ENCODE measurements at regions not wholly inside any gene's neighbourhood (a gene's known extent, or its start where the extent isn't known, plus 50 kb on each side); places are given as distances from the start of the nearest gene placed in this dataset.

DNA sequence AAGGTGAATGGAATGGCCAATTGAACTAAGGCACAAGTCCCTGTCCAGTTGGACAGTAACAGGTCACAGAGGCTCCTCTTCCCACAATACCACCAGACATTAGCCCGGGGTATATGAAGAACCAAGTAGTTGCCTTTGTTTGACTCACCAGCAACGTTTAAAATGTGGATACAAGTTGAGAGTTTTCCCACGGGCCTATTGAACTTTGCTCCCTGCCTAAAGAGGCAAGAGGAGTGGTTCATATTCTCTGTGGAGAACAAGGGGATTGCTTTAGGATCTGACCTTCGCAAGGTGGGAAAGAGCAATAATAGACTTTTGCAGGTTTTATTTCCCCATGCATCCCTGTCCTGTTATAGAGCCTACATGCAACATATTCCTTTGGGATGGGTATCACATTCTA is 177.2 kb downstream of the POU4F1 start:
- Histone ChIP-seq H3K4ac (ENCODE audit: low read length) (no peak overlapping the region), H2BK5ac (ENCODE audit: low read length) (no peak overlapping the region), H2AFZ (ENCODE audit: low read length) (no peak overlapping the region), H2AK5ac (ENCODE audit: low read depth, low read length) (no peak overlapping the region), H3K4me2 (ENCODE audit: insufficient read depth, low read length, poor library complexity, severe bottlenecking) (no peak overlapping the region), H3K14ac (ENCODE audit: low read length) (no peak overlapping the region), H3K27me3 (ENCODE audit: control insufficient read depth in 3 of 3, insufficient read depth in 3 of 3, low read depth in 1 of 3, low read length in 3 of 3) (no peaks in the 10 kb centered on the region), H3K18ac (ENCODE audit: low read length) (no peak overlapping the region), H3K36me3 (replicated peaks in 1 of 2; ENCODE audit: control insufficient read depth in 2 of 2, insufficient read depth in 2 of 2, low read length in 2 of 2) (no peaks in the 10 kb centered on the region), H3K4me3 (ENCODE audit: low read length in 2 of 2) (no peak overlapping the region), H3K9ac (ENCODE audit: low read depth, low read length, poor library complexity) (no peak overlapping the region), H3K4me1 (ENCODE audit: control insufficient read depth in 2 of 2, insufficient read depth in 1 of 2, low read depth in 1 of 2, low read length in 2 of 2) (peaks cover 10 to 14% of the 10 kb centered on the region in 2 donors), H4K91ac (ENCODE audit: low read depth, low read length, poor library complexity) (no peak overlapping the region), H3K9me3 (replicated peaks in 1 of 2; ENCODE audit: control insufficient read depth in 2 of 2, insufficient read depth in 1 of 2, low read depth in 1 of 2, low read length in 2 of 2) (no peaks in the 10 kb centered on the region), H3K79me1 (ENCODE audit: low read depth, low read length) (no peaks in the 10 kb centered on the region), H2BK15ac (ENCODE audit: low read length) (no peak overlapping the region), H3K23ac (ENCODE audit: low read depth, low read length, poor library complexity) (no peak overlapping the region), H4K8ac (ENCODE audit: low read depth, low read length) (no peak overlapping the region), H2BK12ac (ENCODE audit: low read length) (no peak overlapping the region), H3K27ac (replicated peaks; ENCODE audit: low read length) (no peak overlapping the region), H2BK120ac (ENCODE audit: low read depth, low read length) (no peak overlapping the region)
- no CpG with 5 or more reads among the region's 4 CpGs for WGBS, 2 donors (ENCODE audit: extremely low coverage in 2 of 2, insufficient read length in 2 of 2, insufficient replicate concordance in 1 of 2)
- no peak for DNase-seq (ENCODE audit: low spot score)

DNA sequence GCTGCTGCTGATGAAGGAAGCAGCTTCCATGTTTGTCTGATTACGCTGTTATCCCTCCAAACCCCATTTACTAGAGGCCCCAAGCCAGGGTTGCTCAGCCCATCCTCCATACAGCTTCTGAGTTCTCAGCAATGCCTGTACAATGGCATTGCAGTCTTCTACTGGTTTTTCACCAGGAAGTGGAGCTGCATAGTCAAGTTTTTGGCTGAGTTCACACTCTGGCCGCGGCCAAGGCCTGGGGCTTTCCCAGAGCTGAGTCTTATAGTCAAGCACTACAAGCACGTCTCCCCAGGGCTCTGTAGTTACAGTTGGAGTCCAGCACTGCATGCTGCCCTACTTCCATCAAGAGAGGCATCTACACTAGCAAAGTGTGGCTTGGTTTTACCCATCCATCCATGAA is 182.5 kb downstream of the POU4F1 start:
- Histone ChIP-seq H3K23ac (ENCODE audit: low read depth, low read length, poor library complexity) (no peak overlapping the region), H3K14ac (ENCODE audit: low read length) (no peak overlapping the region), H3K9me3 (replicated peaks in 1 of 2; ENCODE audit: control insufficient read depth in 2 of 2, insufficient read depth in 1 of 2, low read depth in 1 of 2, low read length in 2 of 2) (no peaks in the 10 kb centered on the region), H3K4me2 (ENCODE audit: insufficient read depth, low read length, poor library complexity, severe bottlenecking) (no peak overlapping the region), H3K27ac (replicated peaks; ENCODE audit: low read length) (no peak overlapping the region), H3K79me1 (ENCODE audit: low read depth, low read length) (no peaks in the 10 kb centered on the region), H2BK5ac (ENCODE audit: low read length) (no peak overlapping the region), H2BK120ac (ENCODE audit: low read depth, low read length) (no peak overlapping the region), H3K18ac (ENCODE audit: low read length) (no peak overlapping the region), H3K4ac (ENCODE audit: low read length) (no peak overlapping the region), H4K91ac (ENCODE audit: low read depth, low read length, poor library complexity) (no peak overlapping the region), H3K4me1 (ENCODE audit: control insufficient read depth in 2 of 2, insufficient read depth in 1 of 2, low read depth in 1 of 2, low read length in 2 of 2) (no peaks in the 10 kb centered on the region), H3K36me3 (replicated peaks in 1 of 2; ENCODE audit: control insufficient read depth in 2 of 2, insufficient read depth in 2 of 2, low read length in 2 of 2) (no peaks in the 10 kb centered on the region), H2BK15ac (ENCODE audit: low read length) (no peak overlapping the region), H2BK12ac (ENCODE audit: low read length) (no peak overlapping the region), H3K4me3 (ENCODE audit: low read length in 2 of 2) (no peak overlapping the region), H2AFZ (ENCODE audit: low read length) (no peak overlapping the region), H3K27me3 (ENCODE audit: control insufficient read depth in 3 of 3, insufficient read depth in 3 of 3, low read depth in 1 of 3, low read length in 3 of 3) (no peaks in the 10 kb centered on the region), H4K8ac (ENCODE audit: low read depth, low read length) (no peak overlapping the region), H3K9ac (ENCODE audit: low read depth, low read length, poor library complexity) (no peak overlapping the region), H2AK5ac (ENCODE audit: low read depth, low read length) (no peak overlapping the region)
- WGBS, 2 donors (ENCODE audit: extremely low coverage in 2 of 2, insufficient read length in 2 of 2, insufficient replicate concordance in 1 of 2): no CpG with 5 or more reads among the region's 4 CpGs
- no peak for DNase-seq (ENCODE audit: low spot score)

DNA sequence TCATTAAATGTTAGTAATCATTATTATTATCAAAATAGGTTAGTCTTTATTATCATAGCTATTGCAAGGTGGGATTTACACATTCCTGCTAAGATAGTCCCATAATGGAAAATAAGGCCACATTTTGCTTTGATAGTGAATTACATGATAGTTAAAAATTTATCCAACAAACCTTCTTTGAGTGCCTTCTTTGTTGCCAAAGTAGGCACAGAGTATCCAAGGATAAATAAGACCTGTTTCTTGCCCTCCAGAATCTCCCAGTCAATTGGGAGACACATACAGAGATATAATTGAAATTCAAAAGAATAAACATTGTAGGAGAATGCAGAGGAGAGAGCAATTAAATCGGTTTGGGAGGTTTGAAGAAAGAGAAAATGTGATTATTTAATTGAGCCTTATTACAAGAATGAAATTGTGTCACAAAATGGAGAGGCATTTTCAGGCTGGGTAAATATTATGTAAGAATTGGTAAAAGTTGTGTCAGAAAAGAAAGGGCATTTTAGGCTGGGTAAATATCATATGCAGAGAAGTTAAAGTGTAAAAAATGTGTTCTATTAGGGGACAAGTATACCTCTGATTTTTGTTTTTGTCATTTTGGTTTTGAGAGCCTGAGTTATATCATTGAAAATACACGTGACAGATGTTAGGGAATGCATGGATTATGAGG is 189.3 kb downstream of the POU4F1 start:
- H3K9me3 ChIP-seq (replicated peaks in 1 of 2; ENCODE audit: control insufficient read depth in 2 of 2, insufficient read depth in 1 of 2, low read depth in 1 of 2, low read length in 2 of 2): no peaks in the 10 kb centered on the region
- H2BK120ac ChIP-seq (ENCODE audit: low read depth, low read length): no peak overlapping the region
- 100% methylated on average over 1 of the region's 2 CpGs for WGBS, 2 donors (ENCODE audit: extremely low coverage in 2 of 2, insufficient read length in 2 of 2, insufficient replicate concordance in 1 of 2)
- H3K9ac ChIP-seq (ENCODE audit: low read depth, low read length, poor library complexity): no peak overlapping the region
- H3K27me3 ChIP-seq (ENCODE audit: control insufficient read depth in 3 of 3, insufficient read depth in 3 of 3, low read depth in 1 of 3, low read length in 3 of 3): no peaks in the 10 kb centered on the region
- no peak overlapping the region for H2AK5ac ChIP-seq (ENCODE audit: low read depth, low read length)
- no peak overlapping the region for H2BK12ac ChIP-seq (ENCODE audit: low read length)
- no peak overlapping the region for H3K4me3 ChIP-seq (ENCODE audit: low read length in 2 of 2)
- no peak overlapping the region for H3K4me2 ChIP-seq (ENCODE audit: insufficient read depth, low read length, poor library complexity, severe bottlenecking)
- peaks cover 0 to 2% of the 10 kb centered on the region in 2 donors for H3K4me1 ChIP-seq (ENCODE audit: control insufficient read depth in 2 of 2, insufficient read depth in 1 of 2, low read depth in 1 of 2, low read length in 2 of 2)
- H3K79me1 ChIP-seq (ENCODE audit: low read depth, low read length): no peaks in the 10 kb centered on the region
- no peak overlapping the region for H3K4ac ChIP-seq (ENCODE audit: low read length)
- H3K18ac ChIP-seq (ENCODE audit: low read length): no peak overlapping the region
- no peak overlapping the region for H2BK15ac ChIP-seq (ENCODE audit: low read length)
- no peak overlapping the region for H3K27ac ChIP-seq (replicated peaks; ENCODE audit: low read length)
- no peak overlapping the region for H2AFZ ChIP-seq (ENCODE audit: low read length)
- no peaks in the 10 kb centered on the region for H3K36me3 ChIP-seq (replicated peaks in 1 of 2; ENCODE audit: control insufficient read depth in 2 of 2, insufficient read depth in 2 of 2, low read length in 2 of 2)
- H4K8ac ChIP-seq (ENCODE audit: low read depth, low read length): no peak overlapping the region
- no peak overlapping the region for H3K23ac ChIP-seq (ENCODE audit: low read depth, low read length, poor library complexity)
- no peak for DNase-seq (ENCODE audit: low spot score)
- H3K14ac ChIP-seq (ENCODE audit: low read length): no peak overlapping the region
- no peak overlapping the region for H4K91ac ChIP-seq (ENCODE audit: low read depth, low read length, poor library complexity)
- no peak overlapping the region for H2BK5ac ChIP-seq (ENCODE audit: low read length)

DNA sequence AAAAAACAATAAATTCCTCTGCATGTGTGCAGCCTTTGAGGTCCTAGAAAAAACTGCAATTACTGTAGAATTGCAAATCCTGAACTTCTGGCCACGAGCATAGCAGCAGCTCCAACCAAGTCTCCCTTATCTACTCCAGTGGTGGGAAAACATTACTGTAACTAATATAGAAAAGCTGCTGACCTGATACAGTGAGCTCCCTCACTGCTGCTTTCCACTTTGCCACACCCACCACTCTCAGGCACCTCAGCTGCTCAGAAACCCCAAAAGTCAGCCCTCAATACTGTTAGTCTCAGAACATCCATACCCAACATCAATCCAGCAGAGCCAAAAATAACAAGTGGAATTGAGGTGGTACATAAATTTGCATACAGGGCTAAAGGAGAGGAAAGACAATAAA is 192.5 kb downstream of the POU4F1 start:
- H3K9ac ChIP-seq (ENCODE audit: low read depth, low read length, poor library complexity): no peak overlapping the region
- no peak overlapping the region for H3K27ac ChIP-seq (replicated peaks; ENCODE audit: low read length)
- no peaks in the 10 kb centered on the region for H3K36me3 ChIP-seq (replicated peaks in 1 of 2; ENCODE audit: control insufficient read depth in 2 of 2, insufficient read depth in 2 of 2, low read length in 2 of 2)
- H3K9me3 ChIP-seq (replicated peaks in 1 of 2; ENCODE audit: control insufficient read depth in 2 of 2, insufficient read depth in 1 of 2, low read depth in 1 of 2, low read length in 2 of 2): no peaks in the 10 kb centered on the region
- no peak overlapping the region for H2BK5ac ChIP-seq (ENCODE audit: low read length)
- no peak overlapping the region for H4K91ac ChIP-seq (ENCODE audit: low read depth, low read length, poor library complexity)
- H3K4me2 ChIP-seq (ENCODE audit: insufficient read depth, low read length, poor library complexity, severe bottlenecking): no peak overlapping the region
- no peak overlapping the region for H3K4ac ChIP-seq (ENCODE audit: low read length)
- no peak overlapping the region for H2BK120ac ChIP-seq (ENCODE audit: low read depth, low read length)
- no peaks in the 10 kb centered on the region for H3K27me3 ChIP-seq (ENCODE audit: control insufficient read depth in 3 of 3, insufficient read depth in 3 of 3, low read depth in 1 of 3, low read length in 3 of 3)
- DNase-seq (ENCODE audit: low spot score): no peak
- H2BK12ac ChIP-seq (ENCODE audit: low read length): no peak overlapping the region
- H3K79me1 ChIP-seq (ENCODE audit: low read depth, low read length): no peaks in the 10 kb centered on the region
- no peak overlapping the region for H2AFZ ChIP-seq (ENCODE audit: low read length)
- no peak overlapping the region for H3K4me3 ChIP-seq (ENCODE audit: low read length in 2 of 2)
- H3K14ac ChIP-seq (ENCODE audit: low read length): no peak overlapping the region
- H3K18ac ChIP-seq (ENCODE audit: low read length): no peak overlapping the region
- WGBS, 2 donors (ENCODE audit: extremely low coverage in 2 of 2, insufficient read length in 2 of 2, insufficient replicate concordance in 1 of 2): no CpG with 5 or more reads among the region's 1 CpG
- peaks cover 0 to 2% of the 10 kb centered on the region in 2 donors for H3K4me1 ChIP-seq (ENCODE audit: control insufficient read depth in 2 of 2, insufficient read depth in 1 of 2, low read depth in 1 of 2, low read length in 2 of 2)
- no peak overlapping the region for H3K23ac ChIP-seq (ENCODE audit: low read depth, low read length, poor library complexity)
- H2BK15ac ChIP-seq (ENCODE audit: low read length): no peak overlapping the region
- no peak overlapping the region for H2AK5ac ChIP-seq (ENCODE audit: low read depth, low read length)
- H4K8ac ChIP-seq (ENCODE audit: low read depth, low read length): no peak overlapping the region
